GM23338 (cell line): ENCODE measurements at regions not wholly inside any gene's neighbourhood (a gene's known extent, or its start where the extent isn't known, plus 50 kb on each side); places are given as distances from the start of the nearest gene placed in this dataset.

ENCODE experiments used
- ATAC-seq: fragments of 200-7000 bp; cut with Tn5 transposase; 3 replicates; pipeline ENCODE4 v1.9.1; 2020
- DNase-seq: peaks from one replicate; pipeline ENCODE4 v3.0.0-alpha.2; 2015; ENCODE audit warnings: low spot score
- H2AFZ ChIP-seq: fragments of 200-600 bp; sonication (generic); 2 replicates; pipeline ENCODE4 v1.8.0; 2016; ENCODE audit warnings: antibody characterized with exemption, mild to moderate bottlenecking, moderate library complexity
- H3F3A ChIP-seq: fragments of 200-600 bp; sonication (generic); replicated peaks from 2 replicates; pipeline ENCODE4 v1.8.0; 2017; ENCODE audit warnings: antibody characterized with exemption, mixed run types, low read depth
- H3K27ac ChIP-seq: fragments of 200-600 bp; sonication (generic); 2 replicates; pipeline ENCODE4 v1.6.1; 2016; ENCODE audit warnings: low read depth
- H3K27me3 ChIP-seq: fragments of 200-600 bp; sonication (generic); 2 replicates; pipeline ENCODE4 v1.8.0; 2016; ENCODE audit warnings: mild to moderate bottlenecking, mixed run types, moderate library complexity; ENCODE audit not compliant: insufficient read depth
- H3K36me3 ChIP-seq: fragments of 200-600 bp; sonication (generic); 2 replicates; pipeline ENCODE4 v1.8.0; 2016; ENCODE audit warnings: mild to moderate bottlenecking; ENCODE audit not compliant: insufficient read depth
- H3K4me1 ChIP-seq: fragments of 200-600 bp; sonication (generic); 2 replicates; pipeline ENCODE4 v1.8.0; 2016; ENCODE audit warnings: mild to moderate bottlenecking, moderate library complexity; ENCODE audit not compliant: insufficient read depth
- H3K4me2 ChIP-seq: fragments of 200-600 bp; sonication (generic); 2 replicates; pipeline ENCODE4 v1.7.1; 2017; ENCODE audit warnings: mixed run types
- H3K4me3 ChIP-seq: fragments of 200-600 bp; sonication (generic); 2 replicates; pipeline ENCODE4 v1.6.1; 2016; ENCODE audit warnings: mixed run types
- H3K79me2 ChIP-seq: fragments of 200-600 bp; sonication (generic); replicated peaks from 2 replicates; pipeline ENCODE4 v1.8.0; 2017; ENCODE audit warnings: mild to moderate bottlenecking; ENCODE audit not compliant: insufficient read depth
- H3K9me2 ChIP-seq: fragments of 200-600 bp; sonication (generic); 2 replicates; pipeline ENCODE4 v1.8.0; 2017; ENCODE audit not compliant: insufficient read depth
- H4K20me1 ChIP-seq: fragments of 200-600 bp; sonication (generic); replicated peaks from 2 replicates; pipeline ENCODE4 v1.8.0; 2017; ENCODE audit warnings: mild to moderate bottlenecking; ENCODE audit not compliant: insufficient read depth
- H3K27ac Mint-ChIP-seq: 2 replicates; pipeline ENCODE4 v1.8.0; 2020; ENCODE audit warnings: inconsistent platforms, mild to moderate bottlenecking, moderate library complexity, mixed read lengths
- H3K27me3 Mint-ChIP-seq: 3 replicates; pipeline ENCODE4 v1.8.0; 2022; ENCODE audit warnings: low read depth, mild to moderate bottlenecking, moderate library complexity, mixed read lengths, inconsistent platforms; ENCODE audit not compliant: insufficient read depth, poor library complexity
- H3K36me3 Mint-ChIP-seq: 3 replicates; pipeline ENCODE4 v1.8.0; 2021; ENCODE audit warnings: low read depth, mild to moderate bottlenecking, inconsistent platforms, moderate library complexity, mixed read lengths
- H3K4me1 Mint-ChIP-seq: 3 replicates; pipeline ENCODE4 v1.8.0; 2020; ENCODE audit warnings: mild to moderate bottlenecking, inconsistent platforms, mixed read lengths
- H3K4me3 Mint-ChIP-seq: 3 replicates; pipeline ENCODE4 v1.8.0; 2021; ENCODE audit warnings: moderate library complexity, mild to moderate bottlenecking, inconsistent platforms, mixed read lengths
- H3K9me3 Mint-ChIP-seq: 3 replicates; pipeline ENCODE4 v1.8.0; 2020; ENCODE audit warnings: moderate library complexity, mild to moderate bottlenecking, inconsistent platforms, mixed read lengths
- EZH2 ChIP-seq: fragments of 200-600 bp; sonication (generic); IDR thresholded peaks from one replicate; pipeline ENCODE4 v1.8.0; 2017; ENCODE audit warnings: antibody characterized with exemption, mild to moderate bottlenecking, low read depth; ENCODE audit not compliant: unreplicated experiment
- EZH2phosphoT487 ChIP-seq: fragments of 200-600 bp; sonication (generic); IDR thresholded peaks from one replicate; pipeline ENCODE4 v1.8.1; 2018; ENCODE audit warnings: antibody characterized with exemption; ENCODE audit not compliant: unreplicated experiment
- JUNB ChIP-seq: IDR thresholded peaks from one replicate; pipeline ENCODE4 v1.6.1; 2016; ENCODE audit warnings: antibody characterized with exemption; ENCODE audit not compliant: unreplicated experiment
- REST ChIP-seq: IDR thresholded peaks from one replicate; pipeline ENCODE4 v1.6.1; 2018; ENCODE audit warnings: antibody characterized with exemption; ENCODE audit not compliant: unreplicated experiment
- STAT1 ChIP-seq: IDR thresholded peaks from one replicate; pipeline ENCODE4 v1.6.1; 2016; ENCODE audit warnings: antibody characterized with exemption; ENCODE audit not compliant: unreplicated experiment
- ZNF114 ChIP-seq: fragments of 250-450 bp; sonication (Bioruptor Pico); IDR thresholded peaks from 2 replicates; pipeline ENCODE4 v1.5.0; 2020; ENCODE audit warnings: mild to moderate bottlenecking, moderate library complexity
- ZNF462 ChIP-seq: fragments of 250-450 bp; sonication (Bioruptor Pico); IDR thresholded peaks from 2 replicates; pipeline ENCODE4 v1.5.0; 2020; ENCODE audit warnings: mild to moderate bottlenecking, moderate library complexity

- TF ChIP-seq REST: no peak
These were observed 113.1 kb upstream of the GDF10 start (continued) for GRCh38 chr10:47186941-47187340.

- Histone ChIP-seq H3F3A (no peaks in the 10 kb centered on the region), H3K79me2 (no peaks in the 10 kb centered on the region), H3K9me2 (no peaks in the 10 kb centered on the region), H4K20me1 (no peaks in the 10 kb centered on the region), H3K27me3 (no peaks in the 10 kb centered on the region), H2AFZ (no peak overlapping the region), H3K27ac (no peak overlapping the region), H3K4me2 (no peak overlapping the region), H3K4me1 (no peaks in the 10 kb centered on the region), H3K36me3 (no peaks in the 10 kb centered on the region), H3K4me3 (no peak overlapping the region)
- TF ChIP-seq EZH2 (no peak), REST (no peak)
- DNase-seq (no peak), ATAC-seq (no peak)
- H3K27me3 Mint-ChIP-seq: peaks cover 4% of the 10 kb centered on the region
- H3K9me3 Mint-ChIP-seq: peaks cover 6% of the 10 kb centered on the region; the same call in 2 of the 3 replicates
- no peak overlapping the region for H3K27ac Mint-ChIP-seq
- H3K4me3 Mint-ChIP-seq: no peak overlapping the region
- H3K36me3 Mint-ChIP-seq: no peaks in the 10 kb centered on the region
- no peaks in the 10 kb centered on the region for H3K4me1 Mint-ChIP-seq
These were observed 112.4 kb upstream of the GDF10 start for GRCh38 chr10:47187592-47187991.

- no peaks in the 10 kb centered on the region for H3K9me2 ChIP-seq
- H3K27me3 ChIP-seq: no peaks in the 10 kb centered on the region
- no peak overlapping the region for H3K4me2 ChIP-seq
- Mint-ChIP-seq H3K4me3 (no peak overlapping the region), H3K27ac (no peak overlapping the region), H3K4me1 (no peaks in the 10 kb centered on the region), H3K36me3 (no peaks in the 10 kb centered on the region), H3K27me3 (peaks cover 4% of the 10 kb centered on the region), H3K9me3 (peaks cover 6% of the 10 kb centered on the region; the same call in 2 of the 3 replicates)
- no peak overlapping the region for H2AFZ ChIP-seq
- H3K27ac ChIP-seq: no peak overlapping the region
- no peaks in the 10 kb centered on the region for H4K20me1 ChIP-seq
- ATAC-seq (no peak), DNase-seq (no peak)
- no peaks in the 10 kb centered on the region for H3K79me2 ChIP-seq
- no peaks in the 10 kb centered on the region for H3K36me3 ChIP-seq
- no peaks in the 10 kb centered on the region for H3K4me1 ChIP-seq
- no peaks in the 10 kb centered on the region for H3F3A ChIP-seq
- no peak overlapping the region for H3K4me3 ChIP-seq
- no peak for TF ChIP-seq ZNF114 (CRISPR knock-in tag)
- no peak for TF ChIP-seq EZH2
- TF ChIP-seq JUNB: no peak
- TF ChIP-seq ZNF462 (CRISPR knock-in tag): no peak
- TF ChIP-seq EZH2phosphoT487: no peak
- TF ChIP-seq STAT1: no peak
These were observed 111.8 kb upstream of the GDF10 start for GRCh38 chr10:47188156-47188555.
